Tibial nerve (tissue), 4 donors: ENCODE measurements at regions not wholly inside any gene's neighbourhood (a gene's known extent, or its start where the extent isn't known, plus 50 kb on each side); places are given as distances from the start of the nearest gene placed in this dataset.

Experiments
- EP300 ChIP-seq, 2 donors: sonication (generic); formaldehyde crosslinking; IDR thresholded peaks; one replicate each; pipeline ENCODE4 v1.6.1; 2017; ENCODE audit warnings: antibody characterized with exemption in 2 of 2, mild to moderate bottlenecking in 1 of 2
- POLR2A ChIP-seq, 2 donors: fragments of 450-650 bp; IDR thresholded peaks; one replicate each; pipeline ENCODE4 v1.6.1; 2017; ENCODE audit warnings: antibody characterized with exemption in 2 of 2, mild to moderate bottlenecking in 2 of 2, moderate library complexity in 2 of 2
- TF ChIP-seq, protein P1 (sequence below), 5 experiments: fragments of 200-600 bp in 3 of 5; fragments of 450-650 bp in 2 of 5; sonication (generic) in 3 of 5; IDR thresholded peaks; one replicate each; pipeline ENCODE4 v1.5.1; 2016 to 2019; ENCODE audit warnings: antibody characterized with exemption in 5 of 5, mild to moderate bottlenecking in 3 of 5, moderate library complexity in 2 of 5

- TF ChIP-seq, protein P1, sequence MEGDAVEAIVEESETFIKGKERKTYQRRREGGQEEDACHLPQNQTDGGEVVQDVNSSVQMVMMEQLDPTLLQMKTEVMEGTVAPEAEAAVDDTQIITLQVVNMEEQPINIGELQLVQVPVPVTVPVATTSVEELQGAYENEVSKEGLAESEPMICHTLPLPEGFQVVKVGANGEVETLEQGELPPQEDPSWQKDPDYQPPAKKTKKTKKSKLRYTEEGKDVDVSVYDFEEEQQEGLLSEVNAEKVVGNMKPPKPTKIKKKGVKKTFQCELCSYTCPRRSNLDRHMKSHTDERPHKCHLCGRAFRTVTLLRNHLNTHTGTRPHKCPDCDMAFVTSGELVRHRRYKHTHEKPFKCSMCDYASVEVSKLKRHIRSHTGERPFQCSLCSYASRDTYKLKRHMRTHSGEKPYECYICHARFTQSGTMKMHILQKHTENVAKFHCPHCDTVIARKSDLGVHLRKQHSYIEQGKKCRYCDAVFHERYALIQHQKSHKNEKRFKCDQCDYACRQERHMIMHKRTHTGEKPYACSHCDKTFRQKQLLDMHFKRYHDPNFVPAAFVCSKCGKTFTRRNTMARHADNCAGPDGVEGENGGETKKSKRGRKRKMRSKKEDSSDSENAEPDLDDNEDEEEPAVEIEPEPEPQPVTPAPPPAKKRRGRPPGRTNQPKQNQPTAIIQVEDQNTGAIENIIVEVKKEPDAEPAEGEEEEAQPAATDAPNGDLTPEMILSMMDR (IDR thresholded peaks at IDR 0.05): no peak
- TF ChIP-seq POLR2A (IDR thresholded peaks at IDR 0.05) (no peak), EP300 (IDR thresholded peaks at IDR 0.05) (no peak)
Observed at GRCh38 chr2:224264259-224264658, 137.6 kb downstream of the FAM124B start.
